IgD-negative memory B cell (primary cell): ENCODE measurements at regions not wholly inside any gene's neighbourhood (a gene's known extent, or its start where the extent isn't known, plus 50 kb on each side); places are given as distances from the start of the nearest gene placed in this dataset.
A peak's percentile ranks its signal among the peaks of the same experiment; 100 is the strongest.

Experiments used
- H3K27ac Mint-ChIP-seq, 3 donors: one replicate each; pipeline ENCODE4 v1.8.0; 2020 to 2022; ENCODE audit warnings: mild to moderate bottlenecking in 3 of 3, mixed read lengths in 3 of 3, moderate library complexity in 1 of 3
- H3K27me3 Mint-ChIP-seq: one replicate; pipeline ENCODE4 v1.8.0; 2021; ENCODE audit warnings: mixed read lengths
- H3K36me3 Mint-ChIP-seq: one replicate; pipeline ENCODE4 v1.8.0; 2020; ENCODE audit warnings: mild to moderate bottlenecking, mixed read lengths
- H3K4me1 Mint-ChIP-seq, 3 donors: one replicate each; pipeline ENCODE4 v1.8.0; 2020 to 2022; ENCODE audit warnings: mixed read lengths in 3 of 3, mild to moderate bottlenecking in 1 of 3
- H3K4me3 Mint-ChIP-seq, 4 donors: one replicate each; pipeline ENCODE4 v1.8.0; 2020 to 2022; ENCODE audit warnings: mild to moderate bottlenecking in 4 of 4, mixed read lengths in 4 of 4, moderate library complexity in 3 of 4
- H3K9me3 Mint-ChIP-seq, 3 donors: one replicate each; pipeline ENCODE4 v1.8.0; 2020 to 2021; ENCODE audit warnings: mixed read lengths in 3 of 3, mild to moderate bottlenecking in 1 of 3

- H3K27ac Mint-ChIP-seq, result no peak overlapping the region
- H3K4me1 Mint-ChIP-seq, result no peaks in the 10 kb centered on the region
- no peak overlapping the region for H3K4me3 Mint-ChIP-seq
- no peaks in the 10 kb centered on the region for H3K36me3 Mint-ChIP-seq
- H3K9me3 Mint-ChIP-seq, result no peaks in the 10 kb centered on the region
- H3K27me3 Mint-ChIP-seq, result peaks cover 4% of the 10 kb centered on the region
These were observed 338.8 kb downstream of the BCOR start for GRCh38 chrX:39758791-39759525.

- H3K4me1 Mint-ChIP-seq, result no peaks in the 10 kb centered on the region
- no peaks in the 10 kb centered on the region for H3K36me3 Mint-ChIP-seq
- peaks cover 4% of the 10 kb centered on the region for H3K27me3 Mint-ChIP-seq
- no peak overlapping the region for H3K4me3 Mint-ChIP-seq
- H3K27ac Mint-ChIP-seq, result no peak overlapping the region
- H3K9me3 Mint-ChIP-seq, result no peaks in the 10 kb centered on the region
These were observed 338.1 kb downstream of the BCOR start for GRCh38 chrX:39759526-39760224.

- H3K27me3 Mint-ChIP-seq, result peaks cover 4% of the 10 kb centered on the region
- H3K4me3 Mint-ChIP-seq, result no peak overlapping the region
- H3K9me3 Mint-ChIP-seq, result no peaks in the 10 kb centered on the region
- no peak overlapping the region for H3K27ac Mint-ChIP-seq
- no peaks in the 10 kb centered on the region for H3K4me1 Mint-ChIP-seq
- H3K36me3 Mint-ChIP-seq, result no peaks in the 10 kb centered on the region
These were observed 336.8 kb downstream of the BCOR start for GRCh38 chrX:39760930-39761329.

GRCh38 chrX:39762266-39762841, 335.4 kb downstream of the BCOR start:
- no peaks in the 10 kb centered on the region for H3K9me3 Mint-ChIP-seq
- no peak overlapping the region for H3K4me3 Mint-ChIP-seq
- H3K27ac Mint-ChIP-seq, result no peak overlapping the region

GRCh38 chrX:39764441-39764914, 333.3 kb downstream of the BCOR start:
- no peaks in the 10 kb centered on the region for H3K36me3 Mint-ChIP-seq
- peaks cover 10% of the 10 kb centered on the region for H3K27me3 Mint-ChIP-seq
- no peak overlapping the region for H3K4me3 Mint-ChIP-seq
- H3K27ac Mint-ChIP-seq, result peak overlapping the region in 1 of 3 donors; percentile 23
- no peaks in the 10 kb centered on the region for H3K4me1 Mint-ChIP-seq
- H3K9me3 Mint-ChIP-seq, result peaks cover 0 to 2% (median 0%) of the 10 kb centered on the region in 3 donors

More at GRCh38 chrX:39762266-39762841, 335.4 kb downstream of the BCOR start:
- Mint-ChIP-seq H3K36me3 (no peaks in the 10 kb centered on the region), H3K27me3 (peaks cover 6% of the 10 kb centered on the region), H3K4me1 (no peaks in the 10 kb centered on the region)

GRCh38 chrX:39765327-39765726, 332.4 kb downstream of the BCOR start:
- Mint-ChIP-seq H3K27ac (no peak overlapping the region), H3K36me3 (no peaks in the 10 kb centered on the region), H3K4me3 (no peak overlapping the region)

GRCh38 chrX:39766085-39766726, 331.6 kb downstream of the BCOR start:
- no peaks in the 10 kb centered on the region for H3K36me3 Mint-ChIP-seq
- no peak overlapping the region for H3K4me3 Mint-ChIP-seq
- peak overlapping the region in 1 of 3 donors; percentile 29 for H3K27ac Mint-ChIP-seq
- no peaks in the 10 kb centered on the region for H3K4me1 Mint-ChIP-seq
- peaks cover 13% of the 10 kb centered on the region for H3K27me3 Mint-ChIP-seq
- H3K9me3 Mint-ChIP-seq, result peaks cover 0 to 4% (median 2%) of the 10 kb centered on the region in 3 donors

More at GRCh38 chrX:39765327-39765726, 332.4 kb downstream of the BCOR start:
- Mint-ChIP-seq H3K9me3 (peaks cover 0 to 2% (median under 1%) of the 10 kb centered on the region in 3 donors), H3K27me3 (peaks cover 10% of the 10 kb centered on the region), H3K4me1 (no peaks in the 10 kb centered on the region)

- Mint-ChIP-seq H3K4me1 (peaks cover 0 to 2% (median under 1%) of the 10 kb centered on the region in 3 donors), H3K36me3 (no peaks in the 10 kb centered on the region), H3K9me3 (peaks cover 0 to 4% (median 2%) of the 10 kb centered on the region in 3 donors), H3K27ac (no peak overlapping the region), H3K4me3 (no peak overlapping the region), H3K27me3 (peaks cover 18% of the 10 kb centered on the region)
These were observed 330.9 kb downstream of the BCOR start for GRCh38 chrX:39766855-39767254.

GRCh38 chrX:39767446-39767845, 330.3 kb downstream of the BCOR start:
- Mint-ChIP-seq H3K27ac (no peak overlapping the region), H3K36me3 (no peaks in the 10 kb centered on the region), H3K4me1 (peaks cover 0 to 5% (median 5%) of the 10 kb centered on the region in 3 donors), H3K27me3 (peaks cover 20% of the 10 kb centered on the region), H3K9me3 (peaks cover 0 to 4% (median 2%) of the 10 kb centered on the region in 3 donors), H3K4me3 (no peak overlapping the region)

- Mint-ChIP-seq H3K9me3 (peaks cover 0 to 4% (median 2%) of the 10 kb centered on the region in 3 donors), H3K4me1 (peaks cover 4 to 5% (median 5%) of the 10 kb centered on the region in 3 donors), H3K27ac (no peak overlapping the region), H3K27me3 (peaks cover 22% of the 10 kb centered on the region), H3K4me3 (no peak overlapping the region), H3K36me3 (no peaks in the 10 kb centered on the region)
These were observed 328.0 kb downstream of the BCOR start for GRCh38 chrX:39769748-39770147.

- no peak overlapping the region for H3K27ac Mint-ChIP-seq
- peaks cover 0 to 4% (median 2%) of the 10 kb centered on the region in 3 donors for H3K9me3 Mint-ChIP-seq
- H3K36me3 Mint-ChIP-seq, result no peaks in the 10 kb centered on the region
- peaks cover 4 to 5% (median 5%) of the 10 kb centered on the region in 3 donors for H3K4me1 Mint-ChIP-seq
- H3K4me3 Mint-ChIP-seq, result no peak overlapping the region
- peaks cover 22% of the 10 kb centered on the region for H3K27me3 Mint-ChIP-seq
These were observed 326.7 kb downstream of the BCOR start for GRCh38 chrX:39771089-39771488.

GRCh38 chrX:39772057-39772832, 325.5 kb downstream of the BCOR start:
- Mint-ChIP-seq H3K4me1 (peaks cover 4 to 5% (median 5%) of the 10 kb centered on the region in 3 donors), H3K9me3 (peaks cover 0 to 4% (median 2%) of the 10 kb centered on the region in 3 donors), H3K27me3 (peaks cover 20% of the 10 kb centered on the region), H3K36me3 (no peaks in the 10 kb centered on the region), H3K27ac (no peak overlapping the region), H3K4me3 (peak overlapping the region in 1 of 4 donors; percentile 18)

- Mint-ChIP-seq H3K27me3 (peaks cover 22% of the 10 kb centered on the region), H3K27ac (no peak overlapping the region), H3K36me3 (no peaks in the 10 kb centered on the region), H3K9me3 (peaks cover 0 to 4% (median 2%) of the 10 kb centered on the region in 3 donors), H3K4me3 (no peak overlapping the region), H3K4me1 (peaks cover 4 to 5% (median 5%) of the 10 kb centered on the region in 3 donors)
These were observed 324.6 kb downstream of the BCOR start for GRCh38 chrX:39773150-39773549.
